GM13977 (cell line): ENCODE measurements at regions not wholly inside any gene's neighbourhood (a gene's known extent, or its start where the extent isn't known, plus 50 kb on each side); places are given as distances from the start of the nearest gene placed in this dataset.

Experiments
- DNase-seq: peaks from one replicate; pipeline ENCODE4 v3.0.0; 2012; ENCODE audit warnings: low spot score
- CTCF ChIP-seq: IDR thresholded peaks from 2 replicates; pipeline ENCODE4 v1.5.1; 2012; ENCODE audit warnings: mild to moderate bottlenecking, control low read depth; ENCODE audit not compliant: insufficient read depth; ENCODE audit errors: extremely low read depth, missing control alignments
- in situ Hi-C: fragments of 300-500 bp; cut with MboI; formaldehyde crosslinking; loops from one replicate; pipeline ENCODE4 v1.12.0; 2022; ENCODE audit warnings: low sequenced_read_pairs, low pct_unique_long_range_greater_than_20kb, mixed read lengths, inconsistent platforms; ENCODE audit not compliant: unreplicated experiment

GRCh38 chr5:143547342-143547741 is 143.9 kb upstream of the NR3C1 start:
- no peak for TF ChIP-seq CTCF
- in situ Hi-C loops: no loop called here

GRCh38 chr5:143546394-143546793 is 142.9 kb upstream of the NR3C1 start:
- in situ Hi-C loops: no loop called here
- TF ChIP-seq CTCF: no peak
- DNase-seq: no peak

More at GRCh38 chr5:143547342-143547741, 143.9 kb upstream of the NR3C1 start:
- no peak for DNase-seq

DNA sequence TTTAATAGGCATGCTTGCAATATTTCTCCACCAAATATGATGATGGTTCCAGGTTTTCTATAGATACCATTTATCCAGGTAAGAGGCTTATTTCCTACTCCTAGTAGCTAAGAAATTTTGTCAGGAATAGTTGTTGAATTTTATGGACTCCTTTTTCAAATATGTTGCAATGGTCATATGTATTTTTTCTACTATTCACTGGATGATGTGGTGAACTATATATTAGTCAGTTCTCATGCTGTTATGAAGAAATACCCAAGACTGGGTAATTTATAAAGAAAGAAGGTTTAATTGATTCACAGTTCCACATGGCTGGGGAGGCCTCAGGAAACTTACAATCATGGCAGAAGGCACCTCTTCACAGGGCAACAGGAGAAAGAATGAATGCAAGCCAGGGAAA is 141.1 kb upstream of the NR3C1 start:
- TF ChIP-seq CTCF: no peak
- DNase-seq: no peak
- in situ Hi-C loops: no loop called here

DNA sequence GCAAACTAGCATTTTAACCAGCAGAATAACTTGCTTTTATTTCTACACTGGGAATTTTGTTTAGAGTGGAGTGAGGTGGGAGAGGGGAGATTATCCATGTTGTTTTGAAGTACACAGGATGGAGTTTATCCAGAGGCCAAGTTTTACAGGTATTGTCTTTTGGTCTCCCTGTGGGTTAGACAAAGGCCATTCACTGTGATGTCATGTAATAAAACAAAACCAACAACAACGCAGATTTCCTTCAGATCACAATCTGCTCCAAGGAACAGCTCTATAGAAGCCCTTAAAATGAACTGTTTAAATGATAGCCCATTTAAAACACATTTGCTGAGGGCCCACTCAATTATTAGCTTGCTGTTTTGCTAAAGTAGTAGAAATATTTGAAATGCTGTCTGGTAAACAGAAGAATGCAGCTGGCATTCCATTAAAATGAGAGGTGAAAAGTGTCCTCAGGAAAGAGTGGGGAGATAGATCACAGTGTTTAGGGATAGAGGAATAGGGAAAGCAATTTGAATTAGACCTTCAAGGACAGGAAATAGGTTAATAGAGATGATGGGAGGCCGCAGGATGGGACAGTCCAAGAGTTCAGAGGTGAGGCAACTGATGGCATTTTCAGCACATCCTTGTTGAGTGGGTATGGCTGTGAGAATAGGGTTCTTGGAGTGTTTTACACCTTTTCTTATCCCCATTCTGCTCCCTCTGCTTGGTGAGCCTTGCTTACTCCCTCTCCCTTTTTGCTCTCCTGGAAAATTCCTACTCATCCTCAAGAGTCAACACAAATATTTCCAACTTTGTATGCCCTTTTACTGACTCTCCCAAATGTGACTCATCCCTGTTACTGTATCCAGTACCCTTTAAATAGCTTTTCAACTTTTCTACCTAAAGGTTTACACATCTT is 140.1 kb upstream of the NR3C1 start:
- no peak for TF ChIP-seq CTCF
- no peak for DNase-seq
- in situ Hi-C loops: no loop called here

- TF ChIP-seq CTCF: no peak
- in situ Hi-C loops: no loop called here
- DNase-seq: no peak
Observed at GRCh38 chr5:143542798-143543144, 139.3 kb upstream of the NR3C1 start.

GRCh38 chr5:143541943-143542797 is 138.7 kb upstream of the NR3C1 start:
- in situ Hi-C loops: no loop called here
- DNase-seq: no peak
- TF ChIP-seq CTCF: no peak
